ENCODE measurements at regions not wholly inside any gene's neighbourhood (a gene's known extent, or its start where the extent isn't known, plus 50 kb on each side); places are given as distances from the start of the nearest gene placed in this dataset.
"Not testable (repeated sequence)": the region's sequence is repeated elsewhere in the genome, so short reads cannot be mapped to it uniquely, and the experiment has no call there.

- not testable (repeated sequence) for DNase-seq; H3K27ac Mint-ChIP-seq; ATAC-seq (ENCODE audit: low read depth in 2 of 2); H3K27me3 Mint-ChIP-seq; H3K4me1 Mint-ChIP-seq; H3K4me3 Mint-ChIP-seq; H3K36me3 Mint-ChIP-seq; H3K9me3 Mint-ChIP-seq
These were observed 345.0 kb downstream of the NPIPA7 start for GRCh38 chr16:16723819-16724519.

- not testable (repeated sequence) for DNase-seq; H3K27me3 Mint-ChIP-seq; H3K4me3 Mint-ChIP-seq; ATAC-seq (ENCODE audit: low read depth in 2 of 2); H3K27ac Mint-ChIP-seq; H3K4me1 Mint-ChIP-seq; H3K9me3 Mint-ChIP-seq; H3K36me3 Mint-ChIP-seq
These were observed 348.1 kb downstream of the NPIPA7 start for GRCh38 chr16:16727048-16727447.

- not testable (repeated sequence) for H3K4me1 Mint-ChIP-seq; H3K27me3 Mint-ChIP-seq; H3K27ac Mint-ChIP-seq; DNase-seq; H3K4me3 Mint-ChIP-seq; ATAC-seq (ENCODE audit: low read depth in 2 of 2); H3K9me3 Mint-ChIP-seq; H3K36me3 Mint-ChIP-seq
These were observed 363.6 kb downstream of the NPIPA7 start for GRCh38 chr16:16742573-16742972.

GRCh38 chr16:16754992-16755667 is 376.2 kb downstream of the NPIPA7 start:
- not testable (repeated sequence) for H3K9me3 Mint-ChIP-seq; H3K4me3 Mint-ChIP-seq; ATAC-seq (ENCODE audit: low read depth in 2 of 2); DNase-seq; H3K36me3 Mint-ChIP-seq; H3K27ac Mint-ChIP-seq; H3K27me3 Mint-ChIP-seq; H3K4me1 Mint-ChIP-seq

GRCh38 chr16:16763449-16763848 is 384.5 kb downstream of the NPIPA7 start:
- Mint-ChIP-seq H3K4me3 (no peak overlapping the region), H3K9me3 (peaks cover 0 to 12% (median 6%) of the 10 kb centered on the region in 7 donors)

DNA sequence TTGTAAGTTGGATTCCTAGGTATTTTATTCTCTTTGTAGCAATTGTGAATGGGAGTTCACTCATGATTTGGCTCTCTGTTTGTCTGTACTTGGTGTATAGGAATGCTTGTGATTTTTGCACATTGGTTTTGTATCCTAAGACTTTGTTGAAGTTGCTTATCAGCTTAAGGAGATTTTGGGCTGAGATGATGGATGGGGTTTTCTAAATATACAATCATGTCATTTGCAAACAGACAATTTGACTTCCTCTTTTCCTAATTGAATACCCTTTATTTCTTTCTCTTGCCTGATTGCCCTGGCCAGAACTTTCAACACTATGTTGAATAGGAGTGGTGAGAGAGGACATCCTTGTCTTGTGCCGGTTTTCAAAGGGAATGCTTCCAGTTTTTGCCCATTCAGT is 391.8 kb downstream of the NPIPA7 start:
- H3K27ac Mint-ChIP-seq; DNase-seq; H3K4me3 Mint-ChIP-seq; H3K9me3 Mint-ChIP-seq; ATAC-seq (ENCODE audit: low read depth in 2 of 2); H3K36me3 Mint-ChIP-seq; H3K4me1 Mint-ChIP-seq: not testable (repeated sequence)
- peaks cover 4 to 11% (median 9%) of the 10 kb centered on the region in 3 donors for H3K27me3 Mint-ChIP-seq

More at GRCh38 chr16:16763449-16763848, 384.5 kb downstream of the NPIPA7 start:
- Mint-ChIP-seq H3K27me3 (peaks cover 0 to 4% (median 0%) of the 10 kb centered on the region in 3 donors), H3K27ac (no peak overlapping the region), H3K36me3 (no peaks in the 10 kb centered on the region), H3K4me1 (no peaks in the 10 kb centered on the region)
- DNase-seq = no peak
- no peak for ATAC-seq (ENCODE audit: low read depth in 2 of 2)

DNA sequence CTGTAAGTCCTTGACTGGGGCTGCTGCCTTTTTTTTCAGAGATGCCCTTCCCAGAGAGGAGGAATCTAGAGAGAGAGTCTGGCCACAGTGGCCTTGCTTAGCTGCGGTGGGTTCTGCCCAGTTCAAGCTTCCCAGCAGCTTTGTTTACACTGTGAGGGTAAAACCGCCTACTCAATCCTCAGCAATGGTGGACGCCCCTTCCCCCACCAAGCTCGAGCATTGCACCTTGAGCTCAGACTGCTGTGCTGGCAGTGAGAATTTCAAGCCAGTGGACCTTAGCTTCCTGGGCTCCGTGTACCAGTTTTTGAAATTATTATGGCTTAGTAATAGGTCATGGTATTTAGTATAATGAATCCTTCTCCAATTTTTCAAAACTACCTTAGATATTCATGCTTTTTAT is 395.4 kb downstream of the NPIPA7 start:
- DNase-seq (no peak), ATAC-seq (ENCODE audit: low read depth in 2 of 2) (no peak)
- no peak overlapping the region for H3K27ac Mint-ChIP-seq
- H3K27me3 Mint-ChIP-seq = peaks cover 5 to 11% (median 9%) of the 10 kb centered on the region in 3 donors
- peaks cover 0 to 7% (median 0%) of the 10 kb centered on the region in 7 donors for H3K9me3 Mint-ChIP-seq
- no peak overlapping the region for H3K4me3 Mint-ChIP-seq
- H3K36me3 Mint-ChIP-seq = no peaks in the 10 kb centered on the region
- no peaks in the 10 kb centered on the region for H3K4me1 Mint-ChIP-seq

DNA sequence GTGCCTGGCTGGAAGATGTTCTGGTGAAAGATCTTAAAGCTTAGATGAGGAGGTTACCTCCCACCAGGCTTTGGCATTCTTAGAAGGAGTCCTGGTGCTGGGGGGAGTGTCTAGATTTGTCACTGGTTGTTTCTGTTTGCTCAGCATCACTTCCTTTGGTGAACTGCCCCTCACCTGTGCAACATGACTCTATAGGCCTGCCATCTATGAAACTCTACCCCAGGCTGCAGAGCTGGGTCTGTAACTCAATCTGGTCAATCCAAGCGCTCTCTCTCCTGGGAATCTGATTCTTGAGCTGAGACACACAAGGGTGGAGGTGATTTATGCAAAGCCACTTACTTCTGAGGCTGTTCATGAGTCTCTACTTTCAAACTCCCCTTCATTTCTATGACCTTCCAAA is 399.4 kb downstream of the NPIPA7 start:
- Mint-ChIP-seq H3K27ac (peak overlapping the region in 1 of 6 donors; percentile 9), H3K36me3 (no peaks in the 10 kb centered on the region), H3K4me1 (no peaks in the 10 kb centered on the region), H3K27me3 (peaks cover 16 to 24% (median 20%) of the 10 kb centered on the region in 3 donors), H3K4me3 (no peak overlapping the region), H3K9me3 (peaks cover 0 to 7% (median 4%) of the 10 kb centered on the region in 7 donors)
- DNase-seq (no peak), ATAC-seq (ENCODE audit: low read depth in 2 of 2) (no peak)

DNA sequence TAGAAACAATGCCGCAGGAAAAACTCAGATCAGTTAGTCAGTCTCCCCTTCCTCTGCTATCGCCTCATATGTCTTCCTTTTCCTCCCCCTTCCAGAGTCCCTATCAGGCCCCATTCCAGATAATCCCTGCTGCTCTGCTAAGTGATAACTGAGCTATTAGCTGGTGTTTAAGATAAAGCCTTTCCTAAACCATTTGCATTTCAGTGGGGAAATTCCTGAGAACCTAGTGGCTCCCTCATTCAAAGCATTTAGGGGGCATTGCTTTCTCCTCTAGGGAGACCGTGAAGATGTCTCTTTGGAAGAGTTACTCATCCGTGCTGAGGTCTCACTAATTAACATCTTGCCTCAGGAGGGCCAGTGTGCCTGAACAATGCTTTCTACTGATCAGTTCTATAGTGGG is 401.6 kb downstream of the NPIPA7 start:
- no peak overlapping the region for H3K27ac Mint-ChIP-seq
- DNase-seq (no peak), ATAC-seq (ENCODE audit: low read depth in 2 of 2) (no peak)
- H3K4me3 Mint-ChIP-seq = no peak overlapping the region
- peaks cover 0 to 7% (median 4%) of the 10 kb centered on the region in 7 donors for H3K9me3 Mint-ChIP-seq
- H3K27me3 Mint-ChIP-seq = peaks cover 16 to 21% (median 17%) of the 10 kb centered on the region in 3 donors
- no peaks in the 10 kb centered on the region for H3K36me3 Mint-ChIP-seq
- H3K4me1 Mint-ChIP-seq = no peaks in the 10 kb centered on the region

DNA sequence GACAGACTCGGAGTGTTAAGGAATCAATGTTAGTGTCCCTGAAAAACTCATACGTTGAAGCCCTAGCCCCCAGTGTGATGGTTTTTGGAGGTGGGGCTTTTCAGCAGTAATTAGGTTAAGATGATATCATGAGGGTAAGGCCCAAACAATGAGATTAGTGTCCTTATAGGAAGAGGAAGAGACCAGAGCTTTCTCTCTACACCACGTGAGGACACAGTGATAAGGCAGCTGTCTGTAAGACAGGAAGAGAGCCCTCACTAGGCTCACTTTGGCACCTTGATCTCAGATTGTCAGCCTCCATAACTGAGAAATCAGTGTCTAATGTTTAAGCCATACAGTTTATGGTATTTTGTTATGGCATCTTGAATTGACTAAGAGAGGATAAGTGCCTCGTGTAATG is 403.2 kb downstream of the NPIPA7 start:
- no peak overlapping the region for H3K27ac Mint-ChIP-seq
- no peaks in the 10 kb centered on the region for H3K36me3 Mint-ChIP-seq
- ATAC-seq (ENCODE audit: low read depth in 2 of 2) = no peak
- no peak for DNase-seq
- no peaks in the 10 kb centered on the region for H3K4me1 Mint-ChIP-seq
- no peak overlapping the region for H3K4me3 Mint-ChIP-seq
- H3K9me3 Mint-ChIP-seq = peaks cover 0 to 5% (median 2%) of the 10 kb centered on the region in 7 donors
- peaks cover 16 to 19% (median 17%) of the 10 kb centered on the region in 3 donors for H3K27me3 Mint-ChIP-seq

- ATAC-seq (ENCODE audit: low read depth in 2 of 2) = no peak
- H3K9me3 Mint-ChIP-seq = peaks cover 0 to 29% (median 15%) of the 10 kb centered on the region in 7 donors
- H3K36me3 Mint-ChIP-seq = no peaks in the 10 kb centered on the region
- no peak for DNase-seq
- peaks cover 0 to 6% (median 4%) of the 10 kb centered on the region in 3 donors for H3K27me3 Mint-ChIP-seq
- no peak overlapping the region for H3K27ac Mint-ChIP-seq
- H3K4me3 Mint-ChIP-seq = no peak overlapping the region
- H3K4me1 Mint-ChIP-seq = no peaks in the 10 kb centered on the region
These were observed 409.1 kb downstream of the NPIPA7 start for GRCh38 chr16:16788004-16788403.

- H3K27me3 Mint-ChIP-seq = peaks cover 3 to 7% (median 4%) of the 10 kb centered on the region in 3 donors
- H3K27ac Mint-ChIP-seq = no peak overlapping the region
- no peaks in the 10 kb centered on the region for H3K4me1 Mint-ChIP-seq
- no peaks in the 10 kb centered on the region for H3K36me3 Mint-ChIP-seq
- no peak for ATAC-seq (ENCODE audit: low read depth in 2 of 2)
- H3K4me3 Mint-ChIP-seq = no peak overlapping the region
- H3K9me3 Mint-ChIP-seq = peaks cover 1 to 35% (median 17%) of the 10 kb centered on the region in 7 donors
- no peak for DNase-seq
These were observed 411.7 kb downstream of the NPIPA7 start for GRCh38 chr16:16790597-16790996.

GRCh38 chr16:16791051-16791450 is 412.1 kb downstream of the NPIPA7 start:
- no peaks in the 10 kb centered on the region for H3K4me1 Mint-ChIP-seq
- DNase-seq (no peak), ATAC-seq (ENCODE audit: low read depth in 2 of 2) (no peak)
- H3K9me3 Mint-ChIP-seq = peaks cover 1 to 35% (median 17%) of the 10 kb centered on the region in 7 donors
- no peak overlapping the region for H3K4me3 Mint-ChIP-seq
- H3K27ac Mint-ChIP-seq = no peak overlapping the region
- no peaks in the 10 kb centered on the region for H3K36me3 Mint-ChIP-seq
- H3K27me3 Mint-ChIP-seq = peaks cover 0 to 7% (median 4%) of the 10 kb centered on the region in 3 donors

DNA sequence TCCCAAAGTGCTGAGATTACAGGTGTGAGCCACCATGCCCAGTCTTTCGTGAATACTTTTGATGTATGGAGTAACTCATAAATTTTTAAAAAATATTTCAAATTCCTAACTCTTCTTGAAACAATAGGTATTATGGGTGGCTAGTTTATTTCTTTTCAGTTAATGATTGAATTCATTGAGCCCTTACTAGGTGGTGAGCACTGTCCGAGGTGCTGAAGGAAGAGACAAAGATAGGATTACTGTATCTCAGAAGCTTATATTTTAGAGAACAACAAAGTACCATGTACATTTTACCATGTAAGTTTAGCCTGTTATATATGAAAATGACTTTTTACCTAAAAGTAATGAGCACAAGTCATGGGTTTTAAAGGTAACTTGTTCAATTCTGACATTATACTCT is 418.3 kb downstream of the NPIPA7 start:
- H3K27ac Mint-ChIP-seq = no peak overlapping the region
- ATAC-seq (ENCODE audit: low read depth in 2 of 2) = no peak
- no peak overlapping the region for H3K4me3 Mint-ChIP-seq
- H3K9me3 Mint-ChIP-seq = peaks cover 2 to 11% (median 5%) of the 10 kb centered on the region in 7 donors
- DNase-seq = no peak
- H3K4me1 Mint-ChIP-seq = no peaks in the 10 kb centered on the region
- peaks cover 0 to 7% (median 7%) of the 10 kb centered on the region in 3 donors for H3K27me3 Mint-ChIP-seq
- H3K36me3 Mint-ChIP-seq = no peaks in the 10 kb centered on the region
